Peyer's patch (tissue), 4 donors: ENCODE measurements at regions not wholly inside any gene's neighbourhood (a gene's known extent, or its start where the extent isn't known, plus 50 kb on each side); places are given as distances from the start of the nearest gene placed in this dataset.

Source experiments
- CTCF ChIP-seq, 6 experiments: fragments of 450-650 bp in 4 of 6; fragments of 200-600 bp in 2 of 6; sonication (generic) in 1 of 6; IDR thresholded peaks; one replicate each; pipeline ENCODE4 v1.5.1; 2017 to 2019; ENCODE audit warnings: antibody characterized with exemption in 6 of 6, mild to moderate bottlenecking in 3 of 6, moderate library complexity in 1 of 6
- POLR2A ChIP-seq, 2 donors: fragments of 450-650 bp; IDR thresholded peaks; one replicate each; pipeline ENCODE4 v1.5.1; 2017; ENCODE audit warnings: antibody characterized with exemption in 2 of 2, mild to moderate bottlenecking in 2 of 2, moderate library complexity in 2 of 2

DNA sequence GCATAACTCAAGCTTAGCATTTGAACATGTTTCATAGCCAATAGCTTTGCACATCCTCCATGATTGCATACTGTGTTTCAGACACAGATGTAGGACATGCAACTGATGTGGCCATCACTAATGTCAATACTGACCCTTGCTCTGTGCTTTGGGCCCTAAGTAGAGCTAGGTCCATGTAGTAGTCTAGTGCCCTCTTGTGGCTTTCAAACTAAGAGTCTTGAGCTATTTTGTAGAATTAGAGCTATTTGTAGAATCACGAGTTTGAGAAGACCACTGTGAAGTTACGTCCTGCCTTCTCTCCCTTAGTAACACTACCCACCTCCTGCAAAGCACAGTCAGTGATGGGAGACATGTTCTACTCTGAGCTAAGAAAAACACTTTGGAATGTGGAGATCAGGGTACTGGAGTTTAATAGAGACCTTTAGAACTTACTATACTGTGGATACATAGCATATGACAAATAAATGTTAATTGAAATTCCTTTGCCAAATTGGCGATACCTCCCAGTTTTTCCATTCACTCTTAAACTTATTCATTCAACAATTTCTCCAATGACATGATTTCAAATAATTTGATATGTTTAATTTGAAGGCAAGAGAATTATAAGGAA lies 306.5 kb upstream of the TNP1 start:
- peak in 3 of 6 experiments; percentile 17 to 25 (median 23) for TF ChIP-seq CTCF (IDR thresholded peaks at IDR 0.05)
- no peak for TF ChIP-seq POLR2A (IDR thresholded peaks at IDR 0.05)
